ENCODE measurements at regions not wholly inside any gene's neighbourhood (a gene's known extent, or its start where the extent isn't known, plus 50 kb on each side); places are given as distances from the start of the nearest gene placed in this dataset.

- no peak for TF ChIP-seq CTCF (IDR thresholded peaks at IDR 0.05; ENCODE audit: low read depth, low read length)
- TF ChIP-seq POLR2A (IDR thresholded peaks at IDR 0.05; ENCODE audit: extremely low read depth, insufficient read length), result no peak
These were observed 142.7 kb upstream of the RUNX1 start for GRCh38 chr21:35191754-35192153.
